HepG2 (cell line): ENCODE measurements at regions not wholly inside any gene's neighbourhood (a gene's known extent, or its start where the extent isn't known, plus 50 kb on each side); places are given as distances from the start of the nearest gene placed in this dataset.
A peak's percentile ranks its signal among the peaks of the same experiment; 100 is the strongest.

Experiments
- BCL3 ChIP-seq: sonication (generic); formaldehyde crosslinking; IDR thresholded peaks from 2 replicates; pipeline ENCODE4 v1.5.1; 2020; ENCODE audit warnings: mild to moderate bottlenecking, missing genetic modification reagents, moderate library complexity
- FOSL2 ChIP-seq: sonication (generic); formaldehyde crosslinking; IDR thresholded peaks from 2 replicates; pipeline ENCODE4 v1.4.0; 2020; ENCODE audit warnings: missing genetic modification reagents
- GATAD2A ChIP-seq: IDR thresholded peaks from 2 replicates; pipeline ENCODE4 v1.6.1; 2016
- KLF16 ChIP-seq, 2 experiments: sonication (generic) in 1 of 2; formaldehyde crosslinking in 1 of 2; IDR thresholded peaks; 2 replicates each; pipeline versions ENCODE4 v1.6.1 to v1.8.0; 2016 to 2023; ENCODE audit warnings: missing genetic modification reagents in 2 of 2, missing compliant biosample characterization in 1 of 2
- MED13 ChIP-seq: sonication (generic); formaldehyde crosslinking; IDR thresholded peaks from 2 replicates; pipeline ENCODE4 v1.5.0; 2020; ENCODE audit warnings: missing genetic modification reagents
- MTERF4 ChIP-seq: sonication (generic); formaldehyde crosslinking; IDR thresholded peaks from 2 replicates; pipeline ENCODE4 v1.8.0; 2023; ENCODE audit warnings: mild to moderate bottlenecking, missing genetic modification reagents
- TBP ChIP-seq: sonication (generic); formaldehyde crosslinking; IDR thresholded peaks from 2 replicates; pipeline ENCODE4 v1.5.0; 2020; ENCODE audit warnings: missing genetic modification reagents
- XRCC5 ChIP-seq: fragments of 200-400 bp; formaldehyde crosslinking; optimal IDR thresholded peaks from 2 replicates; pipeline ENCODE3; 2017; ENCODE audit warnings: mild to moderate bottlenecking, low read length
- YEATS4 ChIP-seq: sonication (generic); formaldehyde crosslinking; IDR thresholded peaks from 2 replicates; pipeline ENCODE4 v1.4.0; 2020; ENCODE audit warnings: missing genetic modification reagents, borderline replicate concordance
- ZKSCAN8 ChIP-seq: IDR thresholded peaks from 2 replicates; pipeline ENCODE4 v1.6.1; 2016; ENCODE audit warnings: borderline replicate concordance, missing genetic modification reagents, missing compliant biosample characterization
- ZNF12 ChIP-seq: sonication (generic); formaldehyde crosslinking; IDR thresholded peaks from 2 replicates; pipeline ENCODE4 v1.5.0; 2020; ENCODE audit warnings: missing genetic modification reagents
- ZNF142 ChIP-seq: sonication (generic); formaldehyde crosslinking; IDR thresholded peaks from 2 replicates; pipeline ENCODE4 v1.4.0; 2020; ENCODE audit warnings: missing genetic modification reagents
- ZNF281 ChIP-seq: sonication (generic); formaldehyde crosslinking; IDR thresholded peaks from 2 replicates; pipeline ENCODE4 v1.4.0; 2020; ENCODE audit warnings: missing genetic modification reagents, borderline replicate concordance
- ZNF296 ChIP-seq: sonication (generic); formaldehyde crosslinking; conservative IDR thresholded peaks from 2 replicates; pipeline ENCODE4 v1.5.0; 2020; ENCODE audit warnings: mild to moderate bottlenecking, missing genetic modification reagents
- ZNF558 ChIP-seq: sonication (generic); formaldehyde crosslinking; IDR thresholded peaks from 2 replicates; pipeline ENCODE4 v1.9.0; 2022; ENCODE audit warnings: mild to moderate bottlenecking, missing genetic modification reagents, borderline replicate concordance
- ZNF784 ChIP-seq: sonication (generic); formaldehyde crosslinking; IDR thresholded peaks from 2 replicates; pipeline ENCODE4 v1.5.1; 2020; ENCODE audit warnings: missing genetic modification reagents, mild to moderate bottlenecking, borderline replicate concordance
- ZNF850 ChIP-seq: sonication (generic); formaldehyde crosslinking; conservative IDR thresholded peaks from 2 replicates; pipeline ENCODE4 v1.9.0; 2021; ENCODE audit warnings: mild to moderate bottlenecking, missing genetic modification reagents

- TF ChIP-seq MED13 (CRISPR knock-in tag): no peak
- peak; percentile 37; the same call in 1 of the 2 replicates for TF ChIP-seq YEATS4 (CRISPR knock-in tag)
- TF ChIP-seq BCL3 (CRISPR knock-in tag): no peak
- no peak for TF ChIP-seq ZNF558
- 0 out of 2 replicates have a peak, but pooled peaks have one; percentile 9 for TF ChIP-seq ZNF12 (CRISPR knock-in tag)
- peak; percentile 83 for TF ChIP-seq GATAD2A (CRISPR knock-in tag)
- no peak for TF ChIP-seq ZNF850 (CRISPR knock-in tag)
- peak; percentile 34; the same call in 1 of the 2 replicates for TF ChIP-seq FOSL2 (CRISPR knock-in tag)
- no peak for TF ChIP-seq ZNF296
- TF ChIP-seq ZNF784: no peak
- TF ChIP-seq ZNF281: peak; percentile 45; the same call in 1 of the 2 replicates
- no peak for TF ChIP-seq MTERF4 (CRISPR knock-in tag)
- no peak for TF ChIP-seq KLF16 (CRISPR knock-in tag; IDR thresholded peaks at IDR 0.05)
- no peak for TF ChIP-seq ZNF142 (CRISPR knock-in tag)
- peak; percentile 75 for TF ChIP-seq XRCC5
- TF ChIP-seq TBP (CRISPR knock-in tag): no peak
- TF ChIP-seq ZKSCAN8 (CRISPR knock-in tag): 0 out of 2 replicates have a peak, but pooled peaks have one; percentile 27
Observed at GRCh38 chr1:59204001-59204400, 92.9 kb upstream of the FGGY start (continued).
